HG03064 (cell line): ENCODE measurements at regions not wholly inside any gene's neighbourhood (a gene's known extent, or its start where the extent isn't known, plus 50 kb on each side); places are given as distances from the start of the nearest gene placed in this dataset.
"Not testable (repeated sequence)": the region's sequence is repeated elsewhere in the genome, so short reads cannot be mapped to it uniquely, and the experiment has no call there.

Experiments used
- ATAC-seq: cut with Tn5 transposase; IDR thresholded peaks from one replicate; pipeline ENCODE4 v1.9.1; 2021; ENCODE audit warnings: low read depth; ENCODE audit not compliant: unreplicated experiment

GRCh38 chr6:51285876-51286275 lies 467.2 kb downstream of the TFAP2B start:
- no peak for ATAC-seq

- ATAC-seq = no peak
Measured at GRCh38 chr6:51289041-51289440, 470.4 kb downstream of the TFAP2B start.

GRCh38 chr6:51292659-51293058 lies 474.0 kb downstream of the TFAP2B start:
- no peak for ATAC-seq

GRCh38 chr6:51299621-51300380 lies 481.1 kb downstream of the TFAP2B start:
- ATAC-seq = no peak

- ATAC-seq = no peak
Measured at GRCh38 chr6:51300510-51300909, 481.8 kb downstream of the TFAP2B start.

GRCh38 chr6:51301962-51302361 lies 483.3 kb downstream of the TFAP2B start:
- no peak for ATAC-seq

GRCh38 chr6:51302431-51302830 lies 483.8 kb downstream of the TFAP2B start:
- ATAC-seq = no peak

- ATAC-seq = no peak
Measured at GRCh38 chr6:51303338-51303737, 484.7 kb downstream of the TFAP2B start.

GRCh38 chr6:51314965-51315364 lies 496.3 kb downstream of the TFAP2B start:
- no peak for ATAC-seq

- no peak for ATAC-seq
Measured at GRCh38 chr6:51318674-51319073, 500.0 kb downstream of the TFAP2B start.

GRCh38 chr6:51321477-51321876 lies 502.8 kb downstream of the TFAP2B start:
- ATAC-seq = not testable (repeated sequence)

GRCh38 chr6:51322505-51322904 lies 503.8 kb downstream of the TFAP2B start:
- no peak for ATAC-seq

GRCh38 chr6:51323056-51323455 lies 504.4 kb downstream of the TFAP2B start:
- ATAC-seq = no peak

- no peak for ATAC-seq
Measured at GRCh38 chr6:51330971-51331370, 512.3 kb downstream of the TFAP2B start.

GRCh38 chr6:51335543-51335942 lies 516.9 kb downstream of the TFAP2B start:
- ATAC-seq = no peak

GRCh38 chr6:51336185-51336584 lies 517.5 kb downstream of the TFAP2B start:
- ATAC-seq = no peak

- no peak for ATAC-seq
Measured at GRCh38 chr6:51337277-51337676, 518.6 kb downstream of the TFAP2B start.

- ATAC-seq = no peak
Measured at GRCh38 chr6:51339108-51339507, 520.4 kb downstream of the TFAP2B start.

GRCh38 chr6:51339728-51340127 lies 521.1 kb downstream of the TFAP2B start:
- ATAC-seq = no peak

GRCh38 chr6:51342393-51342792 lies 523.7 kb downstream of the TFAP2B start:
- no peak for ATAC-seq

- no peak for ATAC-seq
Measured at GRCh38 chr6:51349857-51350256, 531.2 kb downstream of the TFAP2B start.

GRCh38 chr6:51350308-51350904 lies 531.7 kb downstream of the TFAP2B start:
- no peak for ATAC-seq
